ENCODE measurements at regions not wholly inside any gene's neighbourhood (a gene's known extent, or its start where the extent isn't known, plus 50 kb on each side); places are given as distances from the start of the nearest gene placed in this dataset.

DNA sequence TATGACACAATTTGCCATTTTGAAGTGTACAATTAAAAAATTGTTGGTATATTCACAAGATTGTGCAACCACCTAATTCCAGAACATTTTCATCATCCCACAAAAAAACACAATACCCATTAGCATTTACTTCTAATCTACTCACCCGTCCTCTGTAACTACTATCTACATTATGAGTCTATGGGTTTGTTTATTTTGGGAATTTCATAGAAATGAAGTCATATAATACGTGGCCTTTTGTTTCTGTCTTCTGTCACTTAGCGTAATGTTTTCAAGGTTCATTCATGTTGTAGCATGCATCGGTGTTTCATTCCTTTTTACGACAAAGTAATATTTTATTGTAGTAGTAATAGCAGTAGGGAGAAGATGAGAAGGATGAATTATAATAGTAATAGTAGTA is 55.2 kb upstream of the CNTN6 start:
- FAIRE-seq (no peak), DNase-seq (ENCODE audit: insufficient read length) (no peak)
- no peak for TF ChIP-seq POLR2A (IDR thresholded peaks at IDR 0.05; ENCODE audit: low read depth, low read length)
- no peak for TF ChIP-seq TAF1 (IDR thresholded peaks at IDR 0.05; ENCODE audit: borderline replicate concordance, low read depth, low read length)
- no peak for TF ChIP-seq POLR2AphosphoS5 (IDR thresholded peaks at IDR 0.05; ENCODE audit: low read depth, low read length)
